ENCODE measurements at regions not wholly inside any gene's neighbourhood (a gene's known extent, or its start where the extent isn't known, plus 50 kb on each side); places are given as distances from the start of the nearest gene placed in this dataset.

GRCh38 chr1:2908561-2908960 is 107.1 kb upstream of the TTC34 start:
- no peak for DNase-seq (ENCODE audit: low spot score)
- no peak overlapping the region for H3K4me3 ChIP-seq
- TF ChIP-seq CTCF (IDR thresholded peaks at IDR 0.05): no peak
- H3K27ac ChIP-seq: no peak overlapping the region

- Histone ChIP-seq H3K27ac (no peak overlapping the region), H3K4me3 (no peak overlapping the region)
- no peak for TF ChIP-seq CTCF (IDR thresholded peaks at IDR 0.05)
- no peak for DNase-seq (ENCODE audit: low spot score)
Observed at GRCh38 chr1:2909797-2910196, 108.3 kb upstream of the TTC34 start.

- TF ChIP-seq CTCF (IDR thresholded peaks at IDR 0.05): no peak
- no peak for DNase-seq (ENCODE audit: low spot score)
- Histone ChIP-seq H3K27ac (no peak overlapping the region), H3K4me3 (no peak overlapping the region)
Observed at GRCh38 chr1:2910211-2910610, 108.7 kb upstream of the TTC34 start.

- DNase-seq (ENCODE audit: low spot score): no peak
- no peak overlapping the region for H3K4me3 ChIP-seq
- no peak overlapping the region for H3K27ac ChIP-seq
- no peak for TF ChIP-seq CTCF (IDR thresholded peaks at IDR 0.05)
Observed at GRCh38 chr1:2911421-2912178, 109.7 kb upstream of the ACTRT2 start.

GRCh38 chr1:2912424-2913061 is 108.7 kb upstream of the ACTRT2 start:
- no peak for DNase-seq (ENCODE audit: low spot score)
- TF ChIP-seq CTCF (IDR thresholded peaks at IDR 0.05): no peak
- Histone ChIP-seq H3K27ac (no peak overlapping the region), H3K4me3 (no peak overlapping the region)

- TF ChIP-seq CTCF (IDR thresholded peaks at IDR 0.05): no peak
- H3K4me3 ChIP-seq: no peak overlapping the region
- DNase-seq (ENCODE audit: low spot score): no peak
- H3K27ac ChIP-seq: no peak overlapping the region
Observed at GRCh38 chr1:2913091-2913490, 108.2 kb upstream of the ACTRT2 start.

- no peak overlapping the region for H3K27ac ChIP-seq
- DNase-seq (ENCODE audit: low spot score): no peak
- TF ChIP-seq CTCF (IDR thresholded peaks at IDR 0.05): no peak
Observed at GRCh38 chr1:2914702-2915101, 106.6 kb upstream of the ACTRT2 start.

More at GRCh38 chr1:2914702-2915101, 106.6 kb upstream of the ACTRT2 start:
- H3K4me3 ChIP-seq: no peak overlapping the region
